Effector memory CD4-positive, alpha-beta T cell (primary cell): ENCODE measurements at regions not wholly inside any gene's neighbourhood (a gene's known extent, or its start where the extent isn't known, plus 50 kb on each side); places are given as distances from the start of the nearest gene placed in this dataset.

Experiments used
- DNase-seq, 3 donors: peaks; one replicate each; pipeline ENCODE4 v3.0.0-alpha.2; 2020
- H3K27ac ChIP-seq: 2 replicates; pipeline ENCODE4 v1.7.0; 2013; ENCODE audit warnings: mild to moderate bottlenecking, low read length, moderate library complexity; ENCODE audit not compliant: insufficient read depth, poor library complexity, severe bottlenecking
- H3K27me3 ChIP-seq: replicated peaks from 2 replicates; pipeline ENCODE4 v1.7.0; 2013; ENCODE audit warnings: mild to moderate bottlenecking, low read length; ENCODE audit not compliant: insufficient read depth, control insufficient read depth, poor library complexity, severe bottlenecking
- H3K36me3 ChIP-seq: 2 replicates; pipeline ENCODE4 v1.7.0; 2013; ENCODE audit warnings: mild to moderate bottlenecking, low read length, moderate library complexity; ENCODE audit not compliant: control insufficient read depth, insufficient read depth
- H3K4me1 ChIP-seq: 2 replicates; pipeline ENCODE4 v1.7.0; 2013; ENCODE audit warnings: low read length, mild to moderate bottlenecking; ENCODE audit not compliant: control insufficient read depth, insufficient read depth, poor library complexity, severe bottlenecking
- H3K4me3 ChIP-seq: 2 replicates; pipeline ENCODE4 v1.7.0; 2013; ENCODE audit warnings: low read length, low read depth, mild to moderate bottlenecking; ENCODE audit not compliant: insufficient read depth, poor library complexity, severe bottlenecking
- H3K9me3 ChIP-seq: 2 replicates; pipeline ENCODE4 v1.7.0; 2013; ENCODE audit warnings: mild to moderate bottlenecking, low read length, moderate library complexity; ENCODE audit not compliant: control insufficient read depth

- Histone ChIP-seq H3K4me1 (no peaks in the 10 kb centered on the region), H3K27me3 (no peaks in the 10 kb centered on the region), H3K36me3 (no peaks in the 10 kb centered on the region), H3K4me3 (no peak overlapping the region), H3K9me3 (no peaks in the 10 kb centered on the region), H3K27ac (no peak overlapping the region)
- no peak for DNase-seq
These were observed 78.1 kb upstream of the MTPN start for GRCh38 chr7:136055266-136055665.

DNA sequence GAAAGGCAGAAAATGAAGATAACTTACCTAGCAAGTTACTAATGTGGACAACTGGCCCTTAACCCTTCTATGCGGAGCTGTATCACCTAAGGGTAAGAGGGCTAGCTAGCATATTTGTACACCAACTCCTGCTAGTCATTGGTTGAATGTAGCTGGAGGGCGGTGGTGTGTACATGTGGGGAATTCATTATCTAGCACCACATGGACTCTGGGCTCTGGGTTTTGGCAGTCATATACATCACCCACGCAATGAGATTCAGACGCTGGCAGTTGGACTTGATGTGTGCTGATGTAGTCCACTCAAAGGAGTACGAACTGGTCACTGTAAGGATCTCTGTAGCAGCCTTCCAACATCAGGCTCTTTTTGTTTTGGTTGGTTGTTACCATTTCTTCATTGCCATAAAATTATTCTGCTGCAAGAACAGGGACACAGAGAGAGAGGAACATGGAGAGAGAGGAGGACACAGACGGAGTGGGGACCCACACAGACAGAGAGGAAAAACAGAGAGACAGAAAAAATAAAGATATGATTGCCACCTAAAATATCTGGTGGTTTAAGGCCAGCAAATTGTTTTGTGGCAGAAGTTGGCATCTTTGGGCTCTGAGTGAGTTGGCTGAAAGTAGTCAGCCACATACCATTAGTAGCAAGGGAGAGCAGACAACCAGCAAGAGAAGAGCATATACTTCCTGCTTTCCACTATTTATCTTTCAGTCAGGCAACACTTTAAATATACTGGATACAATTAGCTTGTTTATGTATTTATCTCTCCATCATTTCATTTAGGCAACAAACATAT lies 76.7 kb upstream of the MTPN start:
- no peak overlapping the region for H3K4me3 ChIP-seq
- H3K9me3 ChIP-seq: no peaks in the 10 kb centered on the region
- DNase-seq: no peak
- no peak overlapping the region for H3K27ac ChIP-seq
- no peaks in the 10 kb centered on the region for H3K36me3 ChIP-seq
- no peaks in the 10 kb centered on the region for H3K27me3 ChIP-seq
- H3K4me1 ChIP-seq: no peaks in the 10 kb centered on the region

DNA sequence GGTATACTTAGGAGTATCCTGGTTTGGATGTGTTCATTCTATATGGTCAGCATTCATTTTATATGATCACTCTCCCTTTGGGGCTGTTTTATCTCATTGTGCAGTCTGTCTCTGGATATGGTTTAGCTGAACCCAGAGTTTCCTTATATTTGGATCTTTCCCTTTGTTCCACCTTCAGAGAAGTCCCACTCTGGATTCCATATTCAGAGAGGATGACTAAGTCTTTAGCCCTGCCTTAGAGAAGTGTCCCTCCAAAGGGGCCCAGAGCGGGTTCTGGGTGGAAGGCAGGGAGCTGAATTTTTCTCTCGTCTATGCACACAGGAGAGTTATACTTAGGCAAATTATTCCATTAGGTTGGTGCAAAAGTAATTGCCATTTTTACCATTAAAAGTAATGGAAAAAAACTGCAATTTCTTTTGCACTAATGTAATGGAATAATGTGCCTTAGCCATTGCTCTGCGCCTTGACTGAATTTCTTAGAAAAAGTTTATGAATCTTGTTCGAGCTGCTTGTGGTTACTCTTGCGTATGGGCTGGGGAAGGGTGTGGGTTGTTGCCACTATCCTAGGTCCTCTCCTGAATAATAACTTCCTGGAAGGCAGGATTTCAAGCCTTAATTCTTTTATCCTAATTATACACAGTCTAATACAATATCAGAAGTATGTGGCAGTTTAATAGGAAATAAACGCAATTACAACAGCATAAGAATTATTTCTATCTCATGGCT lies 74.2 kb upstream of the MTPN start:
- no peaks in the 10 kb centered on the region for H3K4me1 ChIP-seq
- DNase-seq: no peak
- H3K9me3 ChIP-seq: no peaks in the 10 kb centered on the region
- no peak overlapping the region for H3K4me3 ChIP-seq
- no peak overlapping the region for H3K27ac ChIP-seq
- no peaks in the 10 kb centered on the region for H3K27me3 ChIP-seq
- H3K36me3 ChIP-seq: no peaks in the 10 kb centered on the region

GRCh38 chr7:136050462-136050847 lies 73.3 kb upstream of the MTPN start:
- H3K36me3 ChIP-seq: no peaks in the 10 kb centered on the region
- H3K4me3 ChIP-seq: no peak overlapping the region
- DNase-seq: no peak
- no peak overlapping the region for H3K27ac ChIP-seq
- no peaks in the 10 kb centered on the region for H3K27me3 ChIP-seq
- H3K9me3 ChIP-seq: no peaks in the 10 kb centered on the region
- H3K4me1 ChIP-seq: no peaks in the 10 kb centered on the region

DNA sequence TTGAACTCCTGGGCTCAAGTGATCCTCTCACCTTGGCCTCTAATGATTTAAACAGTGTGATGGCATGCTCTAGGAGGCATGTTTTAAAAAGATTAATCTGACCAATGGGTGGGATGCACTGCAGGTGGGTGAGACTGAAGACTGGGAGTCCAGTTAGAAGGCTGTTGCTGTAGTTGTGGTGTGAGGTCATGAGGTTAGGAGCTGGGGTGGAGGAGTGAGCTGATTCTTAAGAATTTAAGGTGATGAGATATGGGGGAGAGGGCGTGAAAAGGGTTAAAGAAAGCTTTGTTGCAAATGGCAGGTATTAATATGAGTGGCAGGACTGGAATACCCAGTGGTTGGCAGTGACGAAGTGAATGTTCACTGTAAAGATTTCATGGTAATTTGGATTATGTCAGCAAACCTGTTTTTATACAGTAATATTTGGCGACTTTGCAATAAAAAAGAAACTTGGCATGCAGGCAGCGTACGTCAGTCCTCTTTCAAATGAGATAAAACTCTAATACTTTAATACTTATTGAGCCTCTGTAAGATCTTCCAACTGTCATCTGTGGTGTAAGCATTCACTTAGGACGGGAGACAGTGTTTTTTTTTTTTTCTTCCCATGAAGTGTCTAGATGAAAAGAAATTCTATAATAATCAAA lies 72.8 kb upstream of the MTPN start:
- Histone ChIP-seq H3K27ac (no peak overlapping the region), H3K27me3 (no peaks in the 10 kb centered on the region), H3K4me3 (no peak overlapping the region), H3K4me1 (no peaks in the 10 kb centered on the region), H3K36me3 (no peaks in the 10 kb centered on the region), H3K9me3 (no peaks in the 10 kb centered on the region)
- DNase-seq: no peak

DNA sequence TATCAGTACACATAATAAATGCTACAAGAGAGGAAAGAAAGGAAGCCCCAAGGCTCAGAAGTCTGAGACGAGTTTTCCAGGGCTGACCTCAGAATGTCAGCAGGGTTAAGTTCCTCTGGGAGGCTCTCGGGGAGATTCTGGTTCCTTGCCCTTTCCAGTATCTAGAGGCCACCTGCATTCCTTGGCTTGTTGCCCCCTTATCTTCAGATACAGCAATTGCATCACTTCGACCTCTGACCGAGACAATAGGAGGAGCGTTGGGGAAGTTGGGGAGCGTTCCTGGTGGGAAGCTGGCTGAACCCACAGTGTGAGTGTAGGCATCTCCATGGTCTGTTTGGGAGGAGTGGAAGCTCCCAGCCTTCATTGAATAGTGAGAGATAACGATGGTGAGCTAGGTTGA lies 72.0 kb upstream of the MTPN start:
- Histone ChIP-seq H3K4me3 (no peak overlapping the region), H3K9me3 (no peaks in the 10 kb centered on the region), H3K36me3 (no peaks in the 10 kb centered on the region), H3K4me1 (no peaks in the 10 kb centered on the region), H3K27ac (no peak overlapping the region), H3K27me3 (no peaks in the 10 kb centered on the region)
- no peak for DNase-seq

- no peaks in the 10 kb centered on the region for H3K27me3 ChIP-seq
- no peaks in the 10 kb centered on the region for H3K4me1 ChIP-seq
- no peaks in the 10 kb centered on the region for H3K9me3 ChIP-seq
- H3K27ac ChIP-seq: no peak overlapping the region
- DNase-seq: no peak
- no peak overlapping the region for H3K4me3 ChIP-seq
- no peaks in the 10 kb centered on the region for H3K36me3 ChIP-seq
These were observed 69.4 kb upstream of the MTPN start for GRCh38 chr7:136046548-136046947.

GRCh38 chr7:136045992-136046391 lies 68.8 kb upstream of the MTPN start:
- H3K4me1 ChIP-seq: no peaks in the 10 kb centered on the region
- no peak for DNase-seq
- no peaks in the 10 kb centered on the region for H3K27me3 ChIP-seq
- no peaks in the 10 kb centered on the region for H3K36me3 ChIP-seq
- H3K9me3 ChIP-seq: no peaks in the 10 kb centered on the region
- H3K27ac ChIP-seq: no peak overlapping the region
- no peak overlapping the region for H3K4me3 ChIP-seq

DNA sequence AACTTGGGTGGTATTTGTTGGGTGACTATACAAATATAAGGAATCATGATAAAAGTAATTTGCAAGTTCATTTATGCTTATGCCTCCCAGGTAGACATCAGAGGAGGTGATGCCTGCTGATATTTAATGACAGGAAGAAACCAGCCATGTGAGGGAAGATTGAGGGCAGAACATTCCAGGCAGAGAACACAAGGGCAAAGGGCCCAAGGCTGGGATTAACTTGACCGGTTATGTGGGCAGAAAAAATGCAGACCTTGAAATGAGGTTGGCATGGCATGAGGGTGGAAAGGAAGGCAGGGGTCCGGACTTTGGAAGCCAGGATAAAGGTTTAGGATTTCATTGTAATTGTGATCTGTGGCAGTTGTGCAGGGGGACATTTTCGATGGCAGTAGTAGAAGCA lies 68.0 kb upstream of the MTPN start:
- Histone ChIP-seq H3K4me3 (no peak overlapping the region), H3K9me3 (no peaks in the 10 kb centered on the region), H3K27me3 (no peaks in the 10 kb centered on the region), H3K27ac (no peak overlapping the region), H3K4me1 (no peaks in the 10 kb centered on the region), H3K36me3 (no peaks in the 10 kb centered on the region)
- no peak for DNase-seq
